Neural progenitor cell (in vitro differentiated cells): ENCODE measurements at regions not wholly inside any gene's neighbourhood (a gene's known extent, or its start where the extent isn't known, plus 50 kb on each side); places are given as distances from the start of the nearest gene placed in this dataset.
"Not testable (repeated sequence)": the region's sequence is repeated elsewhere in the genome, so short reads cannot be mapped to it uniquely, and the experiment has no call there.

Experiments used
- DNase-seq: peaks from one replicate; pipeline ENCODE4 v3.0.0-alpha.2; 2016; ENCODE audit warnings: low spot score
- H2AFZ ChIP-seq: fragments of 200-600 bp; sonication (generic); replicated peaks from 2 replicates; pipeline ENCODE4 v1.6.1; 2016; ENCODE audit warnings: antibody characterized with exemption
- H3F3A ChIP-seq: fragments of 200-600 bp; sonication (generic); 2 replicates; pipeline ENCODE4 v1.6.1; 2016; ENCODE audit warnings: antibody characterized with exemption, low read depth
- H3K27ac ChIP-seq: fragments of 200-600 bp; sonication (generic); 2 replicates; pipeline ENCODE4 v1.5.1; 2016; ENCODE audit warnings: mild to moderate bottlenecking
- H3K27me3 ChIP-seq: fragments of 200-600 bp; sonication (generic); 2 replicates; pipeline ENCODE4 v1.6.1; 2016; ENCODE audit warnings: mild to moderate bottlenecking, moderate library complexity
- H3K36me3 ChIP-seq: fragments of 200-600 bp; sonication (generic); 2 replicates; pipeline ENCODE4 v1.5.1; 2016
- H3K4me1 ChIP-seq: fragments of 200-600 bp; sonication (generic); 2 replicates; pipeline ENCODE4 v1.6.1; 2016; ENCODE audit warnings: mixed run types
- H3K4me2 ChIP-seq: fragments of 200-600 bp; sonication (generic); 2 replicates; pipeline ENCODE4 v1.6.1; 2016
- H3K4me3 ChIP-seq: fragments of 200-600 bp; sonication (generic); 2 replicates; pipeline ENCODE4 v1.5.1; 2016
- H3K79me2 ChIP-seq: fragments of 200-600 bp; sonication (generic); 2 replicates; pipeline ENCODE4 v1.6.1; 2016; ENCODE audit warnings: low read depth
- H3K9ac ChIP-seq: fragments of 200-600 bp; sonication (generic); 2 replicates; pipeline ENCODE4 v1.6.1; 2016
- H3K9me3 ChIP-seq: fragments of 200-600 bp; sonication (generic); 2 replicates; pipeline ENCODE4 v1.5.1; 2016; ENCODE audit warnings: low read depth
- H4K20me1 ChIP-seq: fragments of 200-600 bp; sonication (generic); 2 replicates; pipeline ENCODE4 v1.6.1; 2016; ENCODE audit warnings: low read depth
- H3K27ac Mint-ChIP-seq: 3 replicates; pipeline ENCODE4 v1.8.0; 2021; ENCODE audit warnings: mixed read lengths
- H3K27me3 Mint-ChIP-seq: 2 replicates; pipeline ENCODE4 v1.8.0; 2022; ENCODE audit warnings: low read depth, mild to moderate bottlenecking, inconsistent platforms, moderate library complexity, mixed read lengths; ENCODE audit not compliant: insufficient read depth
- H3K36me3 Mint-ChIP-seq: 3 replicates; pipeline ENCODE4 v1.8.0; 2021; ENCODE audit warnings: mixed read lengths
- H3K4me1 Mint-ChIP-seq: 3 replicates; pipeline ENCODE4 v1.8.0; 2021; ENCODE audit warnings: mixed read lengths
- H3K4me3 Mint-ChIP-seq: 3 replicates; pipeline ENCODE4 v1.8.0; 2021; ENCODE audit warnings: mild to moderate bottlenecking, moderate library complexity, mixed read lengths
- H3K9me3 Mint-ChIP-seq: 3 replicates; pipeline ENCODE4 v1.8.0; 2020; ENCODE audit warnings: mixed read lengths
- CTCF ChIP-seq: fragments of 200-600 bp; sonication (generic); IDR thresholded peaks from 2 replicates; pipeline ENCODE4 v1.5.1; 2017; ENCODE audit warnings: antibody characterized with exemption, mild to moderate bottlenecking
- EZH2 ChIP-seq: fragments of 200-600 bp; sonication (generic); IDR thresholded peaks from 2 replicates; pipeline ENCODE4 v1.6.1; 2017; ENCODE audit warnings: antibody characterized with exemption, mild to moderate bottlenecking, moderate library complexity
- EZH2phosphoT487 ChIP-seq: fragments of 200-600 bp; sonication (generic); IDR thresholded peaks from 2 replicates; pipeline ENCODE4 v1.6.1; 2017; ENCODE audit warnings: antibody characterized with exemption

- H4K20me1 ChIP-seq: no peaks in the 10 kb centered on the region
- H3K79me2 ChIP-seq: no peaks in the 10 kb centered on the region
- H3K36me3 ChIP-seq: no peaks in the 10 kb centered on the region
- H3K4me2 ChIP-seq: no peak overlapping the region
- H3K4me1 ChIP-seq: no peaks in the 10 kb centered on the region
- no peak overlapping the region for H3K9ac ChIP-seq
- H3K27me3 ChIP-seq: no peaks in the 10 kb centered on the region
- Mint-ChIP-seq H3K4me1 (peaks cover 12% of the 10 kb centered on the region), H3K9me3 (peaks cover 9% of the 10 kb centered on the region), H3K27ac (no peak overlapping the region), H3K4me3 (no peak overlapping the region), H3K36me3 (peaks cover 3% of the 10 kb centered on the region), H3K27me3 (peaks cover 6% of the 10 kb centered on the region)
- no peak overlapping the region for H3K27ac ChIP-seq
- no peaks in the 10 kb centered on the region for H3F3A ChIP-seq
- no peak for DNase-seq
- H3K9me3 ChIP-seq: no peaks in the 10 kb centered on the region
- TF ChIP-seq CTCF: no peak
- TF ChIP-seq EZH2: no peak
- TF ChIP-seq EZH2phosphoT487: no peak
- no peak overlapping the region for H2AFZ ChIP-seq
- no peak overlapping the region for H3K4me3 ChIP-seq
Measured at GRCh38 chr10:33914746-33915145, 580.3 kb upstream of the NRP1 start.

GRCh38 chr10:33913194-33913593 lies 578.7 kb upstream of the NRP1 start:
- Histone ChIP-seq H3K4me2 (no peak overlapping the region), H3K36me3 (no peaks in the 10 kb centered on the region), H3K27me3 (no peaks in the 10 kb centered on the region), H3F3A (no peaks in the 10 kb centered on the region), H3K79me2 (no peaks in the 10 kb centered on the region), H3K27ac (no peak overlapping the region), H3K9ac (no peak overlapping the region), H2AFZ (no peak overlapping the region), H3K4me3 (no peak overlapping the region), H4K20me1 (no peaks in the 10 kb centered on the region), H3K9me3 (no peaks in the 10 kb centered on the region), H3K4me1 (no peaks in the 10 kb centered on the region)
- peaks cover 10% of the 10 kb centered on the region for H3K4me1 Mint-ChIP-seq
- no peak for DNase-seq
- peaks cover 8% of the 10 kb centered on the region for H3K27me3 Mint-ChIP-seq
- H3K9me3 Mint-ChIP-seq: no peaks in the 10 kb centered on the region
- TF ChIP-seq EZH2phosphoT487 (no peak), CTCF (no peak), EZH2 (no peak)
- no peaks in the 10 kb centered on the region for H3K36me3 Mint-ChIP-seq
- no peak overlapping the region for H3K27ac Mint-ChIP-seq
- no peak overlapping the region for H3K4me3 Mint-ChIP-seq

GRCh38 chr10:33909476-33909875 lies 575.0 kb upstream of the NRP1 start:
- H2AFZ ChIP-seq, H3K4me3 Mint-ChIP-seq, H3K9me3 ChIP-seq, H3K27ac ChIP-seq, DNase-seq, H3K27me3 ChIP-seq, H3K27me3 Mint-ChIP-seq, H4K20me1 ChIP-seq, H3K9ac ChIP-seq, H3K4me2 ChIP-seq, H3K79me2 ChIP-seq, H3K9me3 Mint-ChIP-seq, H3K27ac Mint-ChIP-seq, H3K4me1 ChIP-seq, H3K4me1 Mint-ChIP-seq, H3F3A ChIP-seq, H3K36me3 Mint-ChIP-seq, H3K36me3 ChIP-seq, H3K4me3 ChIP-seq: not testable (repeated sequence)

- Histone ChIP-seq H3K27me3 (no peaks in the 10 kb centered on the region), H3K9ac (no peak overlapping the region), H4K20me1 (no peaks in the 10 kb centered on the region), H3F3A (no peaks in the 10 kb centered on the region), H3K9me3 (no peaks in the 10 kb centered on the region), H3K4me1 (no peaks in the 10 kb centered on the region), H3K27ac (no peak overlapping the region), H3K4me2 (no peak overlapping the region), H3K79me2 (no peaks in the 10 kb centered on the region), H2AFZ (no peak overlapping the region), H3K36me3 (no peaks in the 10 kb centered on the region), H3K4me3 (no peak overlapping the region)
- H3K36me3 Mint-ChIP-seq: no peaks in the 10 kb centered on the region
- peaks cover 14% of the 10 kb centered on the region for H3K4me1 Mint-ChIP-seq
- peaks cover 6% of the 10 kb centered on the region for H3K9me3 Mint-ChIP-seq
- no peak overlapping the region for H3K27ac Mint-ChIP-seq
- peaks cover 6% of the 10 kb centered on the region for H3K27me3 Mint-ChIP-seq
- no peak overlapping the region for H3K4me3 Mint-ChIP-seq
- no peak for TF ChIP-seq EZH2
- no peak for TF ChIP-seq EZH2phosphoT487
- TF ChIP-seq CTCF: no peak
- DNase-seq: no peak
Measured at GRCh38 chr10:33901166-33901565, 566.7 kb upstream of the NRP1 start.
